Gastrocnemius medialis (tissue), 4 donors: ENCODE measurements at regions not wholly inside any gene's neighbourhood (a gene's known extent, or its start where the extent isn't known, plus 50 kb on each side); places are given as distances from the start of the nearest gene placed in this dataset.

Experiments
- ATAC-seq, 2 donors: fragments of 150-250 bp; one replicate each; pipeline ENCODE4 v1.9.1; 2016
- DNase-seq, 2 donors: peaks; one replicate each; pipeline ENCODE4 v3.0.0-alpha.2; 2019
- H3K27ac ChIP-seq, 4 donors: fragments of 200-600 bp; sonication (generic); 1 replicate in 1 of 4; 2 replicates in 3 of 4; pipeline ENCODE4 v1.5.1; 2016 to 2018; ENCODE audit warnings: mild to moderate bottlenecking in 2 of 4, moderate library complexity in 1 of 4
- H3K27me3 ChIP-seq, 3 donors: fragments of 200-600 bp; sonication (generic) in 2 of 3; 1 replicate in 1 of 3; 2 replicates in 2 of 3; pipeline versions ENCODE4 v1.5.1 to v1.6.0; 2016 to 2019; ENCODE audit warnings: mild to moderate bottlenecking in 1 of 3, moderate library complexity in 1 of 3
- H3K36me3 ChIP-seq, 2 donors: fragments of 200-600 bp; sonication (generic) in 1 of 2; one replicate each; pipeline ENCODE4 v1.5.1; 2017 to 2018
- H3K4me1 ChIP-seq, 2 donors: fragments of 200-600 bp; sonication (generic) in 1 of 2; one replicate each; pipeline ENCODE4 v1.5.1; 2016 to 2017; ENCODE audit warnings: mild to moderate bottlenecking in 2 of 2
- H3K4me3 ChIP-seq, 4 donors: fragments of 200-600 bp; sonication (generic) in 3 of 4; 1 replicate in 1 of 4; 2 replicates in 3 of 4; pipeline ENCODE4 v1.5.1; 2016 to 2019; ENCODE audit warnings: mild to moderate bottlenecking in 2 of 4
- H3K9me3 ChIP-seq, 3 donors: fragments of 200-600 bp; sonication (generic) in 2 of 3; 1 replicate in 1 of 3; 2 replicates in 2 of 3; pipeline ENCODE4 v1.5.1; 2016 to 2019
- POLR2A ChIP-seq, 2 donors: fragments of 450-650 bp; IDR thresholded peaks; one replicate each; pipeline ENCODE4 v1.6.1; 2017; ENCODE audit warnings: antibody characterized with exemption in 2 of 2, mild to moderate bottlenecking in 2 of 2, moderate library complexity in 2 of 2
- in situ Hi-C, 4 donors: fragments of 200-750 bp; cut with MboI; loops; one replicate each; pipeline versions ENCODE4 v1.15.0 to v1.8.0; 2017; ENCODE audit warnings: low sequenced_read_pairs in 4 of 4
- intact Hi-C: fragments of 100-400 bp; cut with DNase I; formaldehyde crosslinking; loops from one replicate; pipeline ENCODE4 v1.15.1; 2023; ENCODE audit warnings: low total_unique reads
- TF ChIP-seq, protein P1 (sequence below), 5 experiments: fragments of 450-650 bp in 3 of 5; fragments of 200-600 bp in 2 of 5; sonication (generic) in 2 of 5; IDR thresholded peaks in 4 of 5; conservative IDR thresholded peaks in 1 of 5; 1 replicate in 4 of 5; 2 replicates in 1 of 5; pipeline ENCODE4 v1.5.1; 2016 to 2019; ENCODE audit warnings: antibody characterized with exemption in 5 of 5, mild to moderate bottlenecking in 3 of 5, moderate library complexity in 3 of 5

GRCh38 chr10:126836009-126836408 lies 69.2 kb upstream of the DOCK1 start:
- no peak overlapping the region for H3K4me3 ChIP-seq
- no peaks in the 10 kb centered on the region for H3K4me1 ChIP-seq
- no peak for ATAC-seq
- DNase-seq: no peak
- H3K27ac ChIP-seq: no peak overlapping the region
- no peaks in the 10 kb centered on the region for H3K27me3 ChIP-seq
- no peaks in the 10 kb centered on the region for H3K36me3 ChIP-seq
- intact Hi-C loops (no loop called here), in situ Hi-C loops (no loop called here)
- TF ChIP-seq, protein P1, sequence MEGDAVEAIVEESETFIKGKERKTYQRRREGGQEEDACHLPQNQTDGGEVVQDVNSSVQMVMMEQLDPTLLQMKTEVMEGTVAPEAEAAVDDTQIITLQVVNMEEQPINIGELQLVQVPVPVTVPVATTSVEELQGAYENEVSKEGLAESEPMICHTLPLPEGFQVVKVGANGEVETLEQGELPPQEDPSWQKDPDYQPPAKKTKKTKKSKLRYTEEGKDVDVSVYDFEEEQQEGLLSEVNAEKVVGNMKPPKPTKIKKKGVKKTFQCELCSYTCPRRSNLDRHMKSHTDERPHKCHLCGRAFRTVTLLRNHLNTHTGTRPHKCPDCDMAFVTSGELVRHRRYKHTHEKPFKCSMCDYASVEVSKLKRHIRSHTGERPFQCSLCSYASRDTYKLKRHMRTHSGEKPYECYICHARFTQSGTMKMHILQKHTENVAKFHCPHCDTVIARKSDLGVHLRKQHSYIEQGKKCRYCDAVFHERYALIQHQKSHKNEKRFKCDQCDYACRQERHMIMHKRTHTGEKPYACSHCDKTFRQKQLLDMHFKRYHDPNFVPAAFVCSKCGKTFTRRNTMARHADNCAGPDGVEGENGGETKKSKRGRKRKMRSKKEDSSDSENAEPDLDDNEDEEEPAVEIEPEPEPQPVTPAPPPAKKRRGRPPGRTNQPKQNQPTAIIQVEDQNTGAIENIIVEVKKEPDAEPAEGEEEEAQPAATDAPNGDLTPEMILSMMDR (IDR thresholded peaks at IDR 0.05 in 4 of 5, conservative IDR thresholded peaks at IDR 0.05 in 1 of 5): no peak
- TF ChIP-seq POLR2A (IDR thresholded peaks at IDR 0.05): no peak
- no peaks in the 10 kb centered on the region for H3K9me3 ChIP-seq

DNA sequence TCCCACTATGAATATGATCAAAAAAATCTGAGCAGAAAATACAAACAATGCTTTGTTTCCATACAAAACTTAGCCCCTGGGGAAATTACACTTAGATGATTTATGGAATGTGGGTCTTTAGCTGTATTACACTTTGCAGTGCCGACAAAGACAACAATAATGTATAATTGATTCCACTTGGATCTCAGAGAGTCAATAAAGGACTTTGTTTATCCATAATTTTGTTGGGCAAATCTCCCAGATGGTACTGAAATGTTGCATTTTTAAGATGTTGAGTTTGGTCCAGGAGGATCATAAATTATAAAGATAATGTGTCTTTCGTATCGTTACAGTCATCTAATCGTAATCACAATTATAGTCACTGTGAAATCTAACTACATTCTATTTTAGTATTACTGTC lies 66.9 kb upstream of the DOCK1 start:
- Histone ChIP-seq H3K27ac (no peak overlapping the region), H3K27me3 (no peaks in the 10 kb centered on the region), H3K36me3 (no peaks in the 10 kb centered on the region), H3K4me1 (no peaks in the 10 kb centered on the region), H3K4me3 (no peak overlapping the region), H3K9me3 (no peaks in the 10 kb centered on the region)
- intact Hi-C loops (no loop called here), in situ Hi-C loops (no loop called here)
- DNase-seq: no peak
- no peak for TF ChIP-seq POLR2A (IDR thresholded peaks at IDR 0.05)
- TF ChIP-seq, protein P1 (IDR thresholded peaks at IDR 0.05 in 4 of 5, conservative IDR thresholded peaks at IDR 0.05 in 1 of 5): no peak
- no peak for ATAC-seq

- ATAC-seq (no peak), DNase-seq (no peak)
- intact Hi-C loops (no loop called here), in situ Hi-C loops (no loop called here)
- Histone ChIP-seq H3K4me3 (no peak overlapping the region), H3K27me3 (no peaks in the 10 kb centered on the region), H3K9me3 (no peaks in the 10 kb centered on the region), H3K27ac (no peak overlapping the region), H3K4me1 (no peaks in the 10 kb centered on the region), H3K36me3 (no peaks in the 10 kb centered on the region)
- TF ChIP-seq POLR2A (IDR thresholded peaks at IDR 0.05): no peak
- TF ChIP-seq, protein P1 (IDR thresholded peaks at IDR 0.05 in 4 of 5, conservative IDR thresholded peaks at IDR 0.05 in 1 of 5): no peak
These were observed 66.0 kb upstream of the DOCK1 start for GRCh38 chr10:126839094-126839761.

GRCh38 chr10:126840576-126841135 lies 64.6 kb upstream of the DOCK1 start:
- in situ Hi-C loops: no loop called here
- H3K27ac ChIP-seq: no peak overlapping the region
- no peaks in the 10 kb centered on the region for H3K27me3 ChIP-seq
- DNase-seq (no peak), ATAC-seq (no peak)
- H3K36me3 ChIP-seq: no peaks in the 10 kb centered on the region
- H3K4me3 ChIP-seq: no peak overlapping the region
- no peaks in the 10 kb centered on the region for H3K4me1 ChIP-seq
- intact Hi-C loops: no loop called here
- H3K9me3 ChIP-seq: no peaks in the 10 kb centered on the region
- TF ChIP-seq, protein P1 (IDR thresholded peaks at IDR 0.05 in 4 of 5, conservative IDR thresholded peaks at IDR 0.05 in 1 of 5): no peak
- TF ChIP-seq POLR2A (IDR thresholded peaks at IDR 0.05): no peak
